ENCODE measurements at regions not wholly inside any gene's neighbourhood (a gene's known extent, or its start where the extent isn't known, plus 50 kb on each side); places are given as distances from the start of the nearest gene placed in this dataset.
A peak's percentile ranks its signal among the peaks of the same experiment; 100 is the strongest.

DNA sequence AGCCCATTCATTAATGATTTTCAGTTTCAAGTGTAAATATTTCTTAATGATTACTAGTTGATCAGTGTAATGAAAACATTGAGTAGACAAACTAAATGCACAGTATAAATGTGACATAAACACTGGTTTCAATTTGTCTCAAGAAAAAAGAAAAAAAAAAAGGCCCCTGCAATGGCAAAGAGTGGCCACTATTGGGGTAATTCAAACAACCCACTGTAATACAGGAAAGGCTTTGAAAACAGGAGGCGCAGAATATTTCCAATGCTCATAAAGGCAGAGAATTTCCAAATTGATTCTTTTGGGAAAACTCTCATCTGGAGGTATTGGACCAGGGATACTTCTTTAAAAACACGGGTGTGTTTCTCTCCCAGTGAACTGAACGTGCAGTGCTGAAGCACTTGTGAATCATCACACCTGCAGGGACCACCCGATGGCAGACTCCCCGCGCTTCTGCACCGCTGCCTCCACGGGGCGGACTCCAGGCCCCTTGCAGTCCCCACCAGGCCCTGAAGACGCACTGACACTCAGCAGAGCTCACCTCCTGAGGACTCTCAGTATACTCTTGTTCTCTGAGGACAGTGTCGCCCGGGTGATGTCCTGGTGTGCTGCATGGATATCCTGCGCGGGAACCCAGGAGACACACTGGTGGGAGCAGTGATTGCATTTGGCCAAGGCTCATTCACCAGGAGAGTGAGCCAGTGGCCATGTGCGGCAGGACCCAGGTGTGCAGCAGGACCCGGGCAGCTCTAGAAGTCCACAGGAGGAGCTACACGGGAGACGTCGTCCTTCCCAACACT, 227.6 kb upstream of the IRX4 start:
- Histone ChIP-seq H3K9me3 (ENCODE audit: insufficient read depth in 2 of 2, low read depth in 1 of 2, low read length in 1 of 2) (peaks cover 3 to 4% of the 10 kb centered on the region in 2 experiments; a peak in 2 of 4 replicates), H2AFZ (ENCODE audit: low read length) (no peak overlapping the region), H4K8ac (ENCODE audit: extremely low read depth, insufficient read depth, low read length) (no peak overlapping the region; the same call in 1 of the 2 replicates), H2AK5ac (ENCODE audit: low read depth, low read length) (no peak overlapping the region), H3K27me3 (replicated peaks in 1 of 4; ENCODE audit: control insufficient read depth in 3 of 4, extremely low read depth in 1 of 4, insufficient read depth in 3 of 4, low read length in 3 of 4) (no peaks in the 10 kb centered on the region; a peak in 1 of 7 replicates), H3K23me2 (ENCODE audit: low read depth, low read length) (peaks cover 2% of the 10 kb centered on the region; the same call in 1 of the 2 replicates), H3K56ac (replicated peaks; ENCODE audit: insufficient read length, low read depth, low read length) (no peak overlapping the region), H2BK12ac (ENCODE audit: low read depth, low read length) (no peak overlapping the region), H3K23ac (ENCODE audit: insufficient read length) (no peak overlapping the region), H3K4me2 (ENCODE audit: insufficient read depth in 1 of 2, low read depth in 2 of 2, low read length in 2 of 2) (no peak overlapping the region), H2BK5ac (ENCODE audit: low read depth, low read length) (no peak overlapping the region), H3K4me3 (ENCODE audit: extremely low read depth in 1 of 4, insufficient read depth in 2 of 4, low read depth in 3 of 4, low read length in 4 of 4) (no peak overlapping the region), H3K4ac (replicated peaks; ENCODE audit: insufficient read length, low read depth, low read length) (no peak overlapping the region), H2BK15ac (ENCODE audit: low read length) (no peak overlapping the region), H3K14ac (ENCODE audit: insufficient read length) (no peak overlapping the region), H3K4me1 (replicated peaks in 1 of 4; ENCODE audit: control insufficient read depth in 3 of 4, insufficient read depth in 4 of 4, low read length in 3 of 4) (no peaks in the 10 kb centered on the region; a peak in 1 of 7 replicates), H3K27ac (ENCODE audit: low read depth, low read length) (no peak overlapping the region), H2BK120ac (replicated peaks; ENCODE audit: low read depth, low read length) (no peak overlapping the region), H2BK20ac (ENCODE audit: low read length) (no peak overlapping the region), H3K79me2 (ENCODE audit: control insufficient read depth in 1 of 2, insufficient read depth in 2 of 2, low read length in 2 of 2) (no peaks in the 10 kb centered on the region), H4K91ac (replicated peaks; ENCODE audit: insufficient read length, low read length) (peak overlapping the region; percentile 19), H3K36me3 (ENCODE audit: control insufficient read depth in 2 of 4, insufficient read depth in 4 of 4, low read length in 3 of 4) (no peaks in the 10 kb centered on the region), H3K9ac (replicated peaks in 1 of 4; ENCODE audit: extremely low read depth in 1 of 4, low read depth in 3 of 4, low read length in 3 of 4) (no peak overlapping the region), H3K18ac (ENCODE audit: extremely low read depth, low read length) (no peak overlapping the region), H3K79me1 (ENCODE audit: low read depth, low read length) (no peaks in the 10 kb centered on the region), H4K5ac (ENCODE audit: insufficient read length, low read depth, low read length) (no peak overlapping the region), H4K20me1 (replicated peaks in 1 of 2; ENCODE audit: control insufficient read depth in 1 of 2, insufficient read depth in 2 of 2, low read length in 2 of 2) (peaks cover 0 to 2% of the 10 kb centered on the region in 2 experiments)
- FAIRE-seq (no peak), DNase-seq (ENCODE audit: low read depth in 1 of 2, low spot score in 2 of 2) (no peak)
- WGBS, 2 experiments (ENCODE audit: extremely low coverage in 1 of 2, insufficient coverage in 1 of 2, insufficient read length in 1 of 2, insufficient replicate concordance in 2 of 2, low coverage in 1 of 2, low lambda C conversion rate in 2 of 2, missing lambda C conversion rate in 1 of 2): 90% methylated on average over 17 of the region's 19 CpGs; no CpG with 5 or more reads in 1 of the 2 experiments
- CTCF ChIA-PET (ENCODE audit: partially characterized antibody): interaction anchor here (0.9 to 3.4 kb wide), 5 partner anchors 16 to 346 kb away, joined by 3 to 15 read pairs (median 4); no protein-coding TSS in a partner anchor
- TF ChIP-seq CTCF (IDR thresholded peaks at IDR 0.05; ENCODE audit: control extremely low read depth in 1 of 3, insufficient read depth in 1 of 3, low read depth in 1 of 3, low read length in 3 of 3) (peak in 1 of 3 experiments; percentile 9; a peak in 1 of 4 replicates), SP4 (IDR thresholded peaks at IDR 0.05; ENCODE audit: low read length) (no peak), MAX (IDR thresholded peaks at IDR 0.05) (no peak), SIN3A (conservative IDR thresholded peaks at IDR 0.05 in 1 of 2, IDR thresholded peaks at IDR 0.05 in 1 of 2; ENCODE audit: low read depth in 1 of 2, low read length in 2 of 2) (no peak)
- POLR2A ChIA-PET (ENCODE audit: partially characterized antibody): no interaction called here

Data from H1 (cell line).